Epithelial cell of esophagus (primary cell): ENCODE measurements at regions not wholly inside any gene's neighbourhood (a gene's known extent, or its start where the extent isn't known, plus 50 kb on each side); places are given as distances from the start of the nearest gene placed in this dataset.
"Not testable (repeated sequence)": the region's sequence is repeated elsewhere in the genome, so short reads cannot be mapped to it uniquely, and the experiment has no call there.

Experiments
- DNase-seq: peaks from one replicate; pipeline ENCODE4 v3.0.0; 2010; ENCODE audit warnings: low read depth
- H3K4me3 ChIP-seq: 2 replicates; pipeline ENCODE4 v1.5.1; 2011; ENCODE audit warnings: mild to moderate bottlenecking, low read length, control low read depth
- TF ChIP-seq, protein P1 (sequence below): IDR thresholded peaks from 2 replicates; pipeline ENCODE4 v1.5.1; 2011; ENCODE audit warnings: low read depth, mild to moderate bottlenecking, low read length, control low read depth, inconsistent platforms; ENCODE audit not compliant: insufficient read depth; ENCODE audit errors: missing control alignments

DNA sequence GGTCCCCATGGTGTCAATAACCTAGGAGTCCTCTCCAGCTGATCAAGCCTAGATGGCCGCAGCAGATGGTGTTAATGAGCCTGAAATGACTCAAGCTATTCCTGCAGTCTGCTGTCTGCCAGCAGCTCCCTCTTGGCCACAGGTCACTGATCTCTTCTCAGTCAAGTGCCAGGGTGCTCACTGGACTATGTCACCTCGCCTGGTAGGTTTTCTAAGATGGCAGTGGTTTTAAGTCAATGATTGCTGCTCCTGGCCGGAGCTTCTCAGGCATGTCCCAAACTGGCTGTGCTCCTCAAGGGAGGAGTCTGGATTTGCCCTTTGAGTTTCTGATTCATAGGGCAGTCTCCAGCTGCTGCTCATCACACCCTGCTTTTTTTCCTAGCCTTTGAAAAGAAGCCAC is 58.6 kb upstream of the SHISA6 start:
- TF ChIP-seq, protein P1, sequence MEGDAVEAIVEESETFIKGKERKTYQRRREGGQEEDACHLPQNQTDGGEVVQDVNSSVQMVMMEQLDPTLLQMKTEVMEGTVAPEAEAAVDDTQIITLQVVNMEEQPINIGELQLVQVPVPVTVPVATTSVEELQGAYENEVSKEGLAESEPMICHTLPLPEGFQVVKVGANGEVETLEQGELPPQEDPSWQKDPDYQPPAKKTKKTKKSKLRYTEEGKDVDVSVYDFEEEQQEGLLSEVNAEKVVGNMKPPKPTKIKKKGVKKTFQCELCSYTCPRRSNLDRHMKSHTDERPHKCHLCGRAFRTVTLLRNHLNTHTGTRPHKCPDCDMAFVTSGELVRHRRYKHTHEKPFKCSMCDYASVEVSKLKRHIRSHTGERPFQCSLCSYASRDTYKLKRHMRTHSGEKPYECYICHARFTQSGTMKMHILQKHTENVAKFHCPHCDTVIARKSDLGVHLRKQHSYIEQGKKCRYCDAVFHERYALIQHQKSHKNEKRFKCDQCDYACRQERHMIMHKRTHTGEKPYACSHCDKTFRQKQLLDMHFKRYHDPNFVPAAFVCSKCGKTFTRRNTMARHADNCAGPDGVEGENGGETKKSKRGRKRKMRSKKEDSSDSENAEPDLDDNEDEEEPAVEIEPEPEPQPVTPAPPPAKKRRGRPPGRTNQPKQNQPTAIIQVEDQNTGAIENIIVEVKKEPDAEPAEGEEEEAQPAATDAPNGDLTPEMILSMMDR: no peak
- no peak overlapping the region for H3K4me3 ChIP-seq
- no peak for DNase-seq

DNA sequence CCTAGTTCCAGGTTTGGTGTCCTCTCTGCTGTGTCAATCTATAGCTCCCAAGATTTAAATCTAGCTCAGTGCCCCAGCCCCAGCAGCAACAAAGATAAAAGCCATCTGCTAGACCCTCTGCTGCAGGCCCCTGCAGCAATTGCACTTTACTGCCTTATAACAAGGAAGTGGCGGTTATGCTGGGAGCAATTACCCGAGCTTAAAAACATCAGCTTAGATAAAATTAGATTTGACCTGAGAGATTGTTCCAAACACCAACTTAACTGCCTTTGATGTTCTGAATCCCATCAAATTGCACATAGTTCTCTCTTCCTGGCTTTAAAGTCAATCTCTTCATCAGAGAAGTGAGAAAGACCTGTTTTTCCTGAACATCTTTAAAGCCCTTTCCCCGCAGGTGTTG is 62.4 kb upstream of the SHISA6 start:
- TF ChIP-seq, protein P1: no peak

DNA sequence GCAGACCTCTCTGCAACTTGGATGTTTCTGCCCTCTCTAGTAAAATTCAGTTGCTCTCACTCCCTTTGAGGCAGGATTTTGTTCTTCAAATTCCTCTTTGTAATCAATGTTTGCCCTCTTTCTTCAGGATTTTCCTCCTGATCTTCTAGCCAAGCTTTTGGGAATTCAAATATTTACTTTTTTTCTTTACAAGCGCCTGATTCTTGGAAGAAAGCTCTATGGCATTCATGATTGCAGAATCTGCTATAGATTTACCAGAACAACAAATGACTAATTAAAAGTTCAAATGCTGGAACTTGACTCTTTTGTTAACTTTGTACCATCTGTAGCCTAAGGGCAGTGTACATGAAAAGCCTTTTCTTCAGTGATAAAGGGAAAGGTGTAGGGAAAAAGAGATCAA is 63.7 kb upstream of the SHISA6 start:
- DNase-seq: no peak
- no peak overlapping the region for H3K4me3 ChIP-seq
- TF ChIP-seq, protein P1: no peak

More for the DNA sequence above, 62.4 kb upstream of the SHISA6 start:
- no peak overlapping the region for H3K4me3 ChIP-seq
- DNase-seq: no peak

DNA sequence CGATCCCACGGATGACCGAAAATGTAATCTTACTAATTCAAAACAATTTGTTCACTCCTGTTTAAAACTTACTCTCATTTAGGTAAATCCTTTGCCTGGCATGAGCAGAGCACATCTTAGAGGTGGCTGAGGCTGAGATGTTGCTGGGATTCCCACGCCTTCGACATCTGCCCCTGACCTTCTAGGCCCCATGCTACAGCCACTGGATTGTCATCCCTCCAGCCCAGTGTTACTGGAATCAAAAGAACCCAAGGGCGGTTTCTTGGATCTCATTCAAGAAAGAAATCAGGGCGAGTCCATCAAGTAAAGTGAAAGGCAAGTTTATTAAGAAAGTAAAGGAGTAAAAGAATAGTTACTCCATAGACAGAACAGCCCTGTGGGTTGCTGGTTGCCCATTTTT is 64.5 kb upstream of the SHISA6 start:
- TF ChIP-seq, protein P1: no peak
- no peak overlapping the region for H3K4me3 ChIP-seq
- no peak for DNase-seq

DNA sequence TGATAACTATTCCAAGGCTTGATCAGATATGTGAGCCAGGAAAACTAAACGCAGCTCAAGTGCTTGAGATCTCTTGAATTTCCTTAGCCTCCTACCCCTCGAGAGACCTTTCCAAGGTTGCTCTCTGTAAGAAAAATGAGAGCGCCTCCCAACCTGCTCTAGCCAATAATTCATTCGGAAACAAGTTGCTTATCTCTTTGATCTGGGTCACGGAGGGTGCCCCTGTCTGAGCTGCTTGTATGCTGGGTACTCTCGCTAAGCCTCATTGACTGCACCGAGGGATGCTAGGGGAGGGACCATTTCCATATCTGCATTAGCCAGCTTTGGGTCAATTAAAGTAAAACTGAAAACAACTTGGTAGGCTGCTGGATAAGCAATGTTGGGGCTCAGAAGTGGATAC is 70.1 kb upstream of the SHISA6 start:
- DNase-seq: no peak

DNA sequence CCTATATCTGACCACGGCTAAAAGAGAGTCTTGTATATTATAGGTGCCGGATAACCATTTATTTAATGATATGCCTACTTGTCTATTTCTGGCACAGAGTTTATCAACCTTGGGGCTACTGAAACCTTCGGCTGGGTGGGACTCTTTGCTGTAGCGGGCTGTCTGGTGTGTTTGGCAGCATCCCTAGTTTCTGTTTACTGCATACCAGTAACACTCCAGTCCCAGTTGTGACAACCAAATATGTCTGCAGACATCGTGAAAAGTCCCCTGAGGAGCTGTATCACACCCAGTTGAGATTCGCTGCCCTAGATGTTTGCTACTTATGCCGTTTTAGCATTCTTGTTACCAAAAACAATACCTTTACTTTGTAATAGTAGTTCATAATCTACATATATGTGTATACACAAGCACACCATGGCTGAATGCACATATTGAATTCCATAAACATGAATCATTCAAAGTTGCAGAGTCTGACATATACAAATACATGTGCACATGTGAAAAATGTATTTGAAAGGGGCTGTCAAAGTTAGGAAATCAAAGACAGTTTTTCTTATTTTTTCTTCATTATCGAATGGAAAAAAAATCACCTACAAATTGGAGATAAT is 89.1 kb upstream of the SHISA6 start:
- no peak for DNase-seq
- TF ChIP-seq, protein P1: no peak
- no peak overlapping the region for H3K4me3 ChIP-seq

More for the DNA sequence above, 70.1 kb upstream of the SHISA6 start:
- TF ChIP-seq, protein P1: no peak
- H3K4me3 ChIP-seq: no peak overlapping the region

DNA sequence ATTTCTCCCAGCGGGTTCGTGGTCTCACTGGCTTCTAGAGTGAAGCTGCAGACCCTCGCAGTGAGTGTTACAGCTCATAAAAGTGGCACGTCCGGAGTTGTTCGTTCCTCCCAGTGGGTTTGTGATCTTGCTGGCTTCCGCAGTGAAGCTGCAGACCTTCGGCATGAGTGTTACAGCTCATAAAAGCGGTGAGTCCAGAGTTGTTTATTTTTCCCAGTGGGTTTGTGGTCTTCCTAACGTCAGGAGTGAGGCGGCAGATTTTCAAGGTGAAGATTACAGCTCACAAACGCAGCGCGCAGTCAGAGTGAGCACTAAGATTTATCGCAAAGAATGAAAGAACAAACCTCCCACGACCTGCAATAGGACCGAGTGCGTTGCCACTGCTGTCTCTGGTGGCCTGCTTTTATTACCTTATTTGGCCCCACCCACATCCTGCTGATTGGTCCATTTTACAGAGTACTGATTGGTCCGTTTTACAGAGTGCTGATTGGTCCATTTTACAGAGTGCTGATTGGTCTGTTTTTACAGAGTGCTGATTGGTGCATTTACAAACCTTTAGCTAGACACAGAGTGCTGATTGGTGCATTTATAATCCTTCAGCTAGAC is 90.0 kb upstream of the SHISA6 start:
- not testable (repeated sequence) for H3K4me3 ChIP-seq, DNase-seq
